ENCODE measurements at regions not wholly inside any gene's neighbourhood (a gene's known extent, or its start where the extent isn't known, plus 50 kb on each side); places are given as distances from the start of the nearest gene placed in this dataset.

DNA sequence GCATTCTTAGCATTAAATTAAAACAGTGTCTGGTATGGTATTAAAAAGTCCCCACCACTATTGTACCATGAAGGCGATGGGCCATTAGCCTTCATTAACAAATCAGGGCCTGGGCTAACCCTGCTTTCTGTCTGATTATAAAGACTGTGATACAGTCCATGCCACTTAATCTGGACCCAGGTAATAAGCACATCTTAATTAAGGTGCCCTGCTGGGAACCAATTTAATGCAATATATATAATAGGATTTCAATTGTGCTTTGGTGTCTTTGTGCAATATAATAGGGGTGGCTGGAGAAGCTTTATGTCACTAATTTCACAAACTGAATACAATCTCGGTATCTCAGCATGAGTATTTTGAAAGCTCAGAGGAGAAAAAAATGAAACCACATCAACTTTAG, 64.4 kb upstream of the CDH8 start:
- TF ChIP-seq SPI1 (IDR thresholded peaks at IDR 0.05; ENCODE audit: borderline replicate concordance, low read depth) = no peak
- TF ChIP-seq, protein P1, sequence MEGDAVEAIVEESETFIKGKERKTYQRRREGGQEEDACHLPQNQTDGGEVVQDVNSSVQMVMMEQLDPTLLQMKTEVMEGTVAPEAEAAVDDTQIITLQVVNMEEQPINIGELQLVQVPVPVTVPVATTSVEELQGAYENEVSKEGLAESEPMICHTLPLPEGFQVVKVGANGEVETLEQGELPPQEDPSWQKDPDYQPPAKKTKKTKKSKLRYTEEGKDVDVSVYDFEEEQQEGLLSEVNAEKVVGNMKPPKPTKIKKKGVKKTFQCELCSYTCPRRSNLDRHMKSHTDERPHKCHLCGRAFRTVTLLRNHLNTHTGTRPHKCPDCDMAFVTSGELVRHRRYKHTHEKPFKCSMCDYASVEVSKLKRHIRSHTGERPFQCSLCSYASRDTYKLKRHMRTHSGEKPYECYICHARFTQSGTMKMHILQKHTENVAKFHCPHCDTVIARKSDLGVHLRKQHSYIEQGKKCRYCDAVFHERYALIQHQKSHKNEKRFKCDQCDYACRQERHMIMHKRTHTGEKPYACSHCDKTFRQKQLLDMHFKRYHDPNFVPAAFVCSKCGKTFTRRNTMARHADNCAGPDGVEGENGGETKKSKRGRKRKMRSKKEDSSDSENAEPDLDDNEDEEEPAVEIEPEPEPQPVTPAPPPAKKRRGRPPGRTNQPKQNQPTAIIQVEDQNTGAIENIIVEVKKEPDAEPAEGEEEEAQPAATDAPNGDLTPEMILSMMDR (IDR thresholded peaks at IDR 0.05; ENCODE audit: insufficient read depth, low read length) = no peak
- TF ChIP-seq, protein P2, sequence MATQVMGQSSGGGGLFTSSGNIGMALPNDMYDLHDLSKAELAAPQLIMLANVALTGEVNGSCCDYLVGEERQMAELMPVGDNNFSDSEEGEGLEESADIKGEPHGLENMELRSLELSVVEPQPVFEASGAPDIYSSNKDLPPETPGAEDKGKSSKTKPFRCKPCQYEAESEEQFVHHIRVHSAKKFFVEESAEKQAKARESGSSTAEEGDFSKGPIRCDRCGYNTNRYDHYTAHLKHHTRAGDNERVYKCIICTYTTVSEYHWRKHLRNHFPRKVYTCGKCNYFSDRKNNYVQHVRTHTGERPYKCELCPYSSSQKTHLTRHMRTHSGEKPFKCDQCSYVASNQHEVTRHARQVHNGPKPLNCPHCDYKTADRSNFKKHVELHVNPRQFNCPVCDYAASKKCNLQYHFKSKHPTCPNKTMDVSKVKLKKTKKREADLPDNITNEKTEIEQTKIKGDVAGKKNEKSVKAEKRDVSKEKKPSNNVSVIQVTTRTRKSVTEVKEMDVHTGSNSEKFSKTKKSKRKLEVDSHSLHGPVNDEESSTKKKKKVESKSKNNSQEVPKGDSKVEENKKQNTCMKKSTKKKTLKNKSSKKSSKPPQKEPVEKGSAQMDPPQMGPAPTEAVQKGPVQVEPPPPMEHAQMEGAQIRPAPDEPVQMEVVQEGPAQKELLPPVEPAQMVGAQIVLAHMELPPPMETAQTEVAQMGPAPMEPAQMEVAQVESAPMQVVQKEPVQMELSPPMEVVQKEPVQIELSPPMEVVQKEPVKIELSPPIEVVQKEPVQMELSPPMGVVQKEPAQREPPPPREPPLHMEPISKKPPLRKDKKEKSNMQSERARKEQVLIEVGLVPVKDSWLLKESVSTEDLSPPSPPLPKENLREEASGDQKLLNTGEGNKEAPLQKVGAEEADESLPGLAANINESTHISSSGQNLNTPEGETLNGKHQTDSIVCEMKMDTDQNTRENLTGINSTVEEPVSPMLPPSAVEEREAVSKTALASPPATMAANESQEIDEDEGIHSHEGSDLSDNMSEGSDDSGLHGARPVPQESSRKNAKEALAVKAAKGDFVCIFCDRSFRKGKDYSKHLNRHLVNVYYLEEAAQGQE (IDR thresholded peaks at IDR 0.05; ENCODE audit: insufficient replicate concordance, low read depth) = no peak

Measured in HL-60 (cell line).